H9 (cell line): ENCODE measurements at regions not wholly inside any gene's neighbourhood (a gene's known extent, or its start where the extent isn't known, plus 50 kb on each side); places are given as distances from the start of the nearest gene placed in this dataset.

ENCODE experiments used
- DNase-seq: peaks from one replicate; pipeline ENCODE4 v3.0.0-alpha.2; 2017
- H2AFZ ChIP-seq: one replicate; pipeline ENCODE4 v1.6.1; 2013; ENCODE audit warnings: mild to moderate bottlenecking, low read length, control low read depth, moderate library complexity
- H2AK5ac ChIP-seq: 2 replicates; pipeline ENCODE4 v1.6.1; 2013; ENCODE audit warnings: low read length, control low read depth, mixed read lengths; ENCODE audit not compliant: insufficient read length
- H2BK120ac ChIP-seq: one replicate; pipeline ENCODE4 v1.6.1; 2013; ENCODE audit warnings: low read depth, mild to moderate bottlenecking, low read length, control low read depth, inconsistent platforms; ENCODE audit not compliant: poor library complexity, severe bottlenecking
- H2BK12ac ChIP-seq: 2 replicates; pipeline ENCODE4 v1.6.1; 2013; ENCODE audit warnings: low read length, control low read depth, mixed read lengths, low read depth; ENCODE audit not compliant: insufficient read length
- H2BK15ac ChIP-seq: 2 replicates; pipeline ENCODE4 v1.6.1; 2013; ENCODE audit warnings: low read depth, low read length, control low read depth
- H2BK20ac ChIP-seq: one replicate; pipeline ENCODE4 v1.6.1; 2013; ENCODE audit warnings: low read depth, mild to moderate bottlenecking, low read length, control low read depth, inconsistent platforms; ENCODE audit not compliant: poor library complexity, severe bottlenecking
- H2BK5ac ChIP-seq: 2 replicates; pipeline ENCODE4 v1.6.1; 2013; ENCODE audit warnings: low read length, control low read depth, mixed read lengths; ENCODE audit not compliant: insufficient read length
- H3K14ac ChIP-seq: 2 replicates; pipeline ENCODE4 v1.6.1; 2013; ENCODE audit warnings: low read length, control low read depth; ENCODE audit not compliant: insufficient read depth
- H3K18ac ChIP-seq: 2 replicates; pipeline ENCODE4 v1.6.1; 2013; ENCODE audit warnings: low read depth, mild to moderate bottlenecking, mixed read lengths, low read length, control low read depth; ENCODE audit not compliant: insufficient read length
- H3K23ac ChIP-seq: 2 replicates; pipeline ENCODE4 v1.6.1; 2013; ENCODE audit warnings: low read length, control low read depth, mixed read lengths, low read depth; ENCODE audit not compliant: insufficient read length
- H3K23me2 ChIP-seq: 2 replicates; pipeline ENCODE4 v1.6.1; 2013; ENCODE audit warnings: low read depth, mild to moderate bottlenecking, mixed read lengths, low read length, control low read depth; ENCODE audit not compliant: insufficient read length, poor library complexity, severe bottlenecking
- H3K27ac ChIP-seq: 2 replicates; pipeline ENCODE4 v1.5.1; 2013; ENCODE audit warnings: low read length, control low read depth, mixed read lengths, low read depth; ENCODE audit not compliant: insufficient read length
- H3K27me3 ChIP-seq: 2 replicates; pipeline ENCODE4 v1.6.1; 2013; ENCODE audit warnings: low read length, control low read depth, inconsistent platforms; ENCODE audit not compliant: insufficient read depth
- H3K4ac ChIP-seq: 2 replicates; pipeline ENCODE4 v1.6.1; 2013; ENCODE audit warnings: low read depth, mild to moderate bottlenecking, control low read depth, inconsistent platforms, low read length, moderate library complexity
- H3K4me1 ChIP-seq: 2 replicates; pipeline ENCODE4 v1.6.1; 2013; ENCODE audit warnings: low read length, control low read depth, inconsistent platforms; ENCODE audit not compliant: insufficient read depth
- H3K4me2 ChIP-seq: 2 replicates; pipeline ENCODE4 v1.6.1; 2013; ENCODE audit warnings: low read length, control low read depth, mixed read lengths; ENCODE audit not compliant: insufficient read length, insufficient read depth
- H3K56ac ChIP-seq: 2 replicates; pipeline ENCODE4 v1.6.1; 2013; ENCODE audit warnings: low read depth, mild to moderate bottlenecking, mixed read lengths, low read length, control low read depth; ENCODE audit not compliant: insufficient read length
- H3K79me1 ChIP-seq: 2 replicates; pipeline ENCODE4 v1.6.1; 2013; ENCODE audit warnings: low read depth, mild to moderate bottlenecking, moderate library complexity, low read length, control low read depth, inconsistent platforms; ENCODE audit not compliant: insufficient read depth, poor library complexity, severe bottlenecking
- H3K79me2 ChIP-seq: 2 replicates; pipeline ENCODE4 v1.6.1; 2013; ENCODE audit warnings: low read length, control low read depth, inconsistent platforms; ENCODE audit not compliant: insufficient read depth
- H3K9ac ChIP-seq: 2 replicates; pipeline ENCODE4 v1.6.1; 2013; ENCODE audit warnings: low read length, control low read depth, mixed read lengths; ENCODE audit not compliant: insufficient read length; ENCODE audit errors: extremely low read depth
- H3K9me3 ChIP-seq: one replicate; pipeline ENCODE4 v1.6.1; 2013; ENCODE audit warnings: low read depth, low read length, inconsistent platforms; ENCODE audit not compliant: control insufficient read depth
- H3T11ph ChIP-seq: one replicate; pipeline ENCODE4 v1.6.1; 2013; ENCODE audit warnings: mild to moderate bottlenecking, low read length, control low read depth, inconsistent platforms
- H4K20me1 ChIP-seq: one replicate; pipeline ENCODE4 v1.6.1; 2013; ENCODE audit not compliant: control insufficient read depth, insufficient read length, insufficient read depth
- H4K5ac ChIP-seq: 2 replicates; pipeline ENCODE4 v1.6.1; 2013; ENCODE audit warnings: low read depth, mild to moderate bottlenecking, mixed read lengths, low read length, control low read depth; ENCODE audit not compliant: insufficient read length
- H4K8ac ChIP-seq: replicated peaks from 2 replicates; pipeline ENCODE4 v1.6.1; 2013; ENCODE audit warnings: low read length, control low read depth, mixed read lengths, low read depth; ENCODE audit not compliant: insufficient read length
- H4K91ac ChIP-seq: 2 replicates; pipeline ENCODE4 v1.6.1; 2013; ENCODE audit warnings: low read depth, mild to moderate bottlenecking, moderate library complexity, mixed read lengths, low read length, control low read depth; ENCODE audit not compliant: insufficient read length
- H3K27ac Mint-ChIP-seq, 3 experiments: 2 replicates in 2 of 3; 3 replicates in 1 of 3; pipeline ENCODE4 v1.8.0; 2020 to 2021; ENCODE audit warnings: mixed read lengths in 3 of 3, mild to moderate bottlenecking in 1 of 3, moderate library complexity in 1 of 3
- H3K27me3 Mint-ChIP-seq: 2 replicates; pipeline ENCODE4 v1.8.0; 2021; ENCODE audit warnings: low read depth, mild to moderate bottlenecking, moderate library complexity, mixed read lengths
- H3K36me3 Mint-ChIP-seq, 3 experiments: 2 replicates in 2 of 3; 3 replicates in 1 of 3; pipeline ENCODE4 v1.8.0; 2020 to 2021; ENCODE audit warnings: low read depth in 3 of 3, mixed read lengths in 3 of 3; ENCODE audit not compliant: insufficient read depth in 1 of 3
- H3K4me1 Mint-ChIP-seq, 2 experiments: 2 replicates each; pipeline ENCODE4 v1.8.0; 2020; ENCODE audit warnings: mixed read lengths in 2 of 2
- H3K4me3 Mint-ChIP-seq, 2 experiments: 2 replicates in 1 of 2; 3 replicates in 1 of 2; pipeline ENCODE4 v1.8.0; 2020 to 2021; ENCODE audit warnings: mild to moderate bottlenecking in 2 of 2, mixed read lengths in 2 of 2, moderate library complexity in 1 of 2
- H3K9me3 Mint-ChIP-seq, 2 experiments: 2 replicates in 1 of 2; 3 replicates in 1 of 2; pipeline ENCODE4 v1.8.0; 2020; ENCODE audit warnings: mild to moderate bottlenecking in 2 of 2, mixed read lengths in 2 of 2, moderate library complexity in 1 of 2
- CTCF ChIP-seq: fragments of 200-600 bp; sonication (generic); conservative IDR thresholded peaks from 3 replicates; pipeline ENCODE4 v1.8.0; 2021; ENCODE audit warnings: antibody characterized with exemption, mild to moderate bottlenecking
- WGBS: extraction: QIAGEN DNeasy Blood & Tissue Kit; methylation state at CpG from one replicate; pipeline ENCODE4 v1.1.7; 2013; ENCODE audit warnings: missing lambda C conversion rate, low lambda C conversion rate, mixed read lengths; ENCODE audit not compliant: insufficient read length; ENCODE audit errors: extremely low coverage; 5-methylcytosine and 5-hydroxymethylcytosine counted together

- no CpG with 5 or more reads among the region's 3 CpGs for WGBS
- H4K5ac ChIP-seq, result no peak overlapping the region
- DNase-seq, result no peak
- no peak overlapping the region for H3K23ac ChIP-seq
- H3K27me3 ChIP-seq, result no peaks in the 10 kb centered on the region
- H3K4me2 ChIP-seq, result no peak overlapping the region
- H4K91ac ChIP-seq, result no peak overlapping the region
- H3K4me3 Mint-ChIP-seq, result no peak overlapping the region
- no peaks in the 10 kb centered on the region for H4K20me1 ChIP-seq
- no peak overlapping the region for H4K8ac ChIP-seq
- no peak for TF ChIP-seq CTCF
- H3K36me3 Mint-ChIP-seq, result no peaks in the 10 kb centered on the region
- no peak overlapping the region for H3K56ac ChIP-seq
- no peak overlapping the region for H2BK20ac ChIP-seq
- H3K79me2 ChIP-seq, result no peaks in the 10 kb centered on the region
- H3K9me3 Mint-ChIP-seq, result no peaks in the 10 kb centered on the region
- no peak overlapping the region for H3K9ac ChIP-seq
- H3K27ac Mint-ChIP-seq, result no peak overlapping the region
- H2BK15ac ChIP-seq, result no peak overlapping the region
- H2BK120ac ChIP-seq, result no peak overlapping the region
- no peaks in the 10 kb centered on the region for H3K79me1 ChIP-seq
- H3K4ac ChIP-seq, result no peak overlapping the region
- peaks cover 10 to 11% of the 10 kb centered on the region in 2 experiments for H3K4me1 Mint-ChIP-seq
- H3K4me1 ChIP-seq, result no peaks in the 10 kb centered on the region
- no peaks in the 10 kb centered on the region for H3K23me2 ChIP-seq
- H2BK5ac ChIP-seq, result no peak overlapping the region
- H2AFZ ChIP-seq, result no peak overlapping the region
- no peak overlapping the region for H2AK5ac ChIP-seq
- H3K14ac ChIP-seq, result no peak overlapping the region
- H2BK12ac ChIP-seq, result no peak overlapping the region
- no peak overlapping the region for H3K18ac ChIP-seq
- H3K27me3 Mint-ChIP-seq, result no peaks in the 10 kb centered on the region
- H3K27ac ChIP-seq, result no peak overlapping the region
- no peak overlapping the region for H3T11ph ChIP-seq
- H3K9me3 ChIP-seq, result no peaks in the 10 kb centered on the region
These were observed 465.9 kb downstream of the BCAT1 start for GRCh38 chr12:24482882-24483604.
